NCI-H446 (cell line): ENCODE measurements at regions not wholly inside any gene's neighbourhood (a gene's known extent, or its start where the extent isn't known, plus 50 kb on each side); places are given as distances from the start of the nearest gene placed in this dataset.
"Not testable (repeated sequence)": the region's sequence is repeated elsewhere in the genome, so short reads cannot be mapped to it uniquely, and the experiment has no call there.

Experiments used
- DNase-seq, 2 experiments: peaks; one replicate each; lab custom pipeline; 2025; lab: John Stamatoyannopoulos, UW

- DNase-seq, result not testable (repeated sequence)
These were observed 195.3 kb downstream of the KLRB1 start for GRCh38 chr12:9412459-9412858.

GRCh38 chr12:9411616-9412268 is 196.0 kb downstream of the KLRB1 start:
- not testable (repeated sequence) for DNase-seq

GRCh38 chr12:9407425-9407748 is 199.2 kb upstream of the PZP start:
- DNase-seq, result not testable (repeated sequence)

- no peak for DNase-seq
These were observed 198.6 kb upstream of the PZP start for GRCh38 chr12:9406564-9407424.

GRCh38 chr12:9405886-9406563 is 197.8 kb upstream of the PZP start:
- DNase-seq, result no peak

- DNase-seq, result no peak
These were observed 196.5 kb upstream of the PZP start for GRCh38 chr12:9404469-9405260.

- DNase-seq, result no peak
These were observed 195.8 kb upstream of the PZP start for GRCh38 chr12:9404031-9404430.

- not testable (repeated sequence) for DNase-seq
These were observed 194.3 kb upstream of the PZP start for GRCh38 chr12:9402432-9403040.

GRCh38 chr12:9396367-9396766 is 188.2 kb upstream of the PZP start:
- DNase-seq, result not testable (repeated sequence)

- not testable (repeated sequence) for DNase-seq
These were observed 187.0 kb upstream of the PZP start for GRCh38 chr12:9395220-9395619.

GRCh38 chr12:9392842-9393241 is 184.6 kb upstream of the PZP start:
- no peak for DNase-seq

- DNase-seq, result no peak
These were observed 183.6 kb upstream of the PZP start for GRCh38 chr12:9391815-9392214.

- no peak for DNase-seq
These were observed 182.6 kb upstream of the PZP start for GRCh38 chr12:9390761-9391160.

- DNase-seq, result no peak
These were observed 181.6 kb upstream of the PZP start for GRCh38 chr12:9389796-9390195.

- DNase-seq, result no peak
These were observed 180.2 kb upstream of the PZP start for GRCh38 chr12:9388379-9388778.

GRCh38 chr12:9387450-9387849 is 179.3 kb upstream of the PZP start:
- no peak for DNase-seq

- no peak for DNase-seq
These were observed 175.4 kb upstream of the PZP start for GRCh38 chr12:9383585-9383984.

- no peak for DNase-seq
These were observed 173.4 kb upstream of the PZP start for GRCh38 chr12:9381619-9382018.

- no peak for DNase-seq
These were observed 172.5 kb upstream of the PZP start for GRCh38 chr12:9380650-9381049.

- DNase-seq, result no peak
These were observed 171.0 kb upstream of the PZP start for GRCh38 chr12:9379023-9379742.

GRCh38 chr12:9378430-9378835 is 170.2 kb upstream of the PZP start:
- DNase-seq, result no peak
